ENCODE measurements at regions not wholly inside any gene's neighbourhood (a gene's known extent, or its start where the extent isn't known, plus 50 kb on each side); places are given as distances from the start of the nearest gene placed in this dataset.
"Not testable (repeated sequence)": the region's sequence is repeated elsewhere in the genome, so short reads cannot be mapped to it uniquely, and the experiment has no call there.

- DNase-seq (no peak), ATAC-seq (no peak)
- CTCF ChIA-PET = no interaction called here
- H3K27me3 Mint-ChIP-seq = no peaks in the 10 kb centered on the region
- no peaks in the 10 kb centered on the region for H3K36me3 Mint-ChIP-seq
- H3K9me3 Mint-ChIP-seq (ENCODE audit: low read depth) = peaks cover 8% of the 10 kb centered on the region
- H3K4me1 Mint-ChIP-seq = no peaks in the 10 kb centered on the region
- H3K4me3 Mint-ChIP-seq = no peak overlapping the region
- H3K27ac Mint-ChIP-seq = no peak overlapping the region
Measured at GRCh38 chr9:64066736-64067368, 1218.2 kb downstream of the FOXD4L5 start.

- H3K27me3 Mint-ChIP-seq = no peaks in the 10 kb centered on the region
- CTCF ChIA-PET = no interaction called here
- DNase-seq (no peak), ATAC-seq (no peak)
- peaks cover 5% of the 10 kb centered on the region for H3K9me3 Mint-ChIP-seq (ENCODE audit: low read depth)
- no peaks in the 10 kb centered on the region for H3K4me1 Mint-ChIP-seq
- no peak overlapping the region for H3K27ac Mint-ChIP-seq
- no peak overlapping the region for H3K4me3 Mint-ChIP-seq
- H3K36me3 Mint-ChIP-seq = no peaks in the 10 kb centered on the region
Measured at GRCh38 chr9:64061013-64061627, 1223.9 kb downstream of the FOXD4L5 start.

GRCh38 chr9:64058070-64058469 lies 1226.9 kb downstream of the FOXD4L5 start:
- H3K36me3 Mint-ChIP-seq; H3K27me3 Mint-ChIP-seq; ATAC-seq; H3K4me3 Mint-ChIP-seq; H3K9me3 Mint-ChIP-seq (ENCODE audit: low read depth); DNase-seq; H3K27ac Mint-ChIP-seq; CTCF ChIA-PET; H3K4me1 Mint-ChIP-seq: not testable (repeated sequence)

GRCh38 chr9:64057553-64057952 lies 1227.5 kb downstream of the FOXD4L5 start:
- Mint-ChIP-seq H3K9me3 (ENCODE audit: low read depth) (no peaks in the 10 kb centered on the region), H3K27ac (no peak overlapping the region), H3K27me3 (no peaks in the 10 kb centered on the region), H3K4me1 (no peaks in the 10 kb centered on the region), H3K36me3 (no peaks in the 10 kb centered on the region), H3K4me3 (no peak overlapping the region)
- DNase-seq (no peak), ATAC-seq (no peak)
- CTCF ChIA-PET = no interaction called here

- CTCF ChIA-PET = not testable (repeated sequence)
Measured at GRCh38 chr9:64028925-64029324, 1256.1 kb downstream of the FOXD4L5 start.

GRCh38 chr9:64020696-64021491 lies 1264.1 kb downstream of the FOXD4L5 start:
- H3K4me3 Mint-ChIP-seq; DNase-seq; H3K9me3 Mint-ChIP-seq (ENCODE audit: low read depth); H3K36me3 Mint-ChIP-seq; CTCF ChIA-PET; ATAC-seq; H3K4me1 Mint-ChIP-seq; H3K27me3 Mint-ChIP-seq; H3K27ac Mint-ChIP-seq: not testable (repeated sequence)

More at GRCh38 chr9:64028925-64029324, 1256.1 kb downstream of the FOXD4L5 start:
- not testable (repeated sequence) for H3K27me3 Mint-ChIP-seq; H3K9me3 Mint-ChIP-seq (ENCODE audit: low read depth); H3K4me3 Mint-ChIP-seq; ATAC-seq; H3K27ac Mint-ChIP-seq; H3K4me1 Mint-ChIP-seq; H3K36me3 Mint-ChIP-seq; DNase-seq

GRCh38 chr9:64017666-64018065 lies 1267.3 kb downstream of the FOXD4L5 start:
- CTCF ChIA-PET; ATAC-seq; H3K4me1 Mint-ChIP-seq; DNase-seq; H3K27me3 Mint-ChIP-seq; H3K9me3 Mint-ChIP-seq (ENCODE audit: low read depth); H3K36me3 Mint-ChIP-seq; H3K27ac Mint-ChIP-seq; H3K4me3 Mint-ChIP-seq: not testable (repeated sequence)

- H3K27ac Mint-ChIP-seq; CTCF ChIA-PET; H3K4me1 Mint-ChIP-seq; H3K9me3 Mint-ChIP-seq (ENCODE audit: low read depth); H3K27me3 Mint-ChIP-seq; H3K36me3 Mint-ChIP-seq: not testable (repeated sequence)
- peak; percentile 80 for ATAC-seq
- DNase-seq = peak; percentile 56
- peak overlapping the region; percentile 73 for H3K4me3 Mint-ChIP-seq
Measured at GRCh38 chr9:64016845-64017406, 1268.1 kb downstream of the FOXD4L5 start.

GRCh38 chr9:64016246-64016645 lies 1268.8 kb downstream of the FOXD4L5 start:
- DNase-seq; H3K4me1 Mint-ChIP-seq; ATAC-seq; H3K27me3 Mint-ChIP-seq; H3K9me3 Mint-ChIP-seq (ENCODE audit: low read depth); CTCF ChIA-PET; H3K36me3 Mint-ChIP-seq: not testable (repeated sequence)
- H3K27ac Mint-ChIP-seq = peak overlapping the region; percentile 62
- H3K4me3 Mint-ChIP-seq = peak overlapping the region; percentile 60

- Mint-ChIP-seq H3K4me1 (no peaks in the 10 kb centered on the region), H3K27ac (no peak overlapping the region), H3K36me3 (no peaks in the 10 kb centered on the region), H3K27me3 (no peaks in the 10 kb centered on the region), H3K9me3 (ENCODE audit: low read depth) (no peaks in the 10 kb centered on the region), H3K4me3 (no peak overlapping the region)
- DNase-seq (no peak), ATAC-seq (no peak)
- CTCF ChIA-PET = no interaction called here
Measured at GRCh38 chr9:64015136-64015535, 1269.9 kb downstream of the FOXD4L5 start.

GRCh38 chr9:64014386-64015091 lies 1270.5 kb downstream of the FOXD4L5 start:
- H3K4me1 Mint-ChIP-seq; CTCF ChIA-PET; ATAC-seq; DNase-seq; H3K36me3 Mint-ChIP-seq; H3K4me3 Mint-ChIP-seq; H3K27ac Mint-ChIP-seq; H3K9me3 Mint-ChIP-seq (ENCODE audit: low read depth); H3K27me3 Mint-ChIP-seq: not testable (repeated sequence)

GRCh38 chr9:64013122-64013521 lies 1271.9 kb downstream of the FOXD4L5 start:
- H3K27me3 Mint-ChIP-seq; DNase-seq; ATAC-seq; H3K9me3 Mint-ChIP-seq (ENCODE audit: low read depth); H3K27ac Mint-ChIP-seq; H3K36me3 Mint-ChIP-seq; H3K4me1 Mint-ChIP-seq; CTCF ChIA-PET; H3K4me3 Mint-ChIP-seq: not testable (repeated sequence)

GRCh38 chr9:64012014-64012413 lies 1273.0 kb downstream of the FOXD4L5 start:
- H3K9me3 Mint-ChIP-seq (ENCODE audit: low read depth); H3K27ac Mint-ChIP-seq; DNase-seq; H3K27me3 Mint-ChIP-seq; ATAC-seq; CTCF ChIA-PET; H3K36me3 Mint-ChIP-seq; H3K4me1 Mint-ChIP-seq; H3K4me3 Mint-ChIP-seq: not testable (repeated sequence)
